Caco-2 (cell line): ENCODE measurements at regions not wholly inside any gene's neighbourhood (a gene's known extent, or its start where the extent isn't known, plus 50 kb on each side); places are given as distances from the start of the nearest gene placed in this dataset.

ENCODE experiments used
- BruUV-seq: library from RNA; stranded (reverse); fragments of 400-500 nt; replicated peaks from 2 replicates; lab custom pipeline; 2021; lab: Mats Ljungman, UMichigan
- CTCF ChIA-PET: fragments of 300-600 bp; sonication (Branson Sonifier 250); formaldehyde crosslinking; loops from one replicate; lab custom pipeline; 2022; ENCODE audit warnings: antibody characterized with exemption; lab: Charles Lee
- POLR2A ChIA-PET: fragments of 300-600 bp; sonication (Branson Sonifier 250); formaldehyde crosslinking; loops from one replicate; lab custom pipeline; 2022; ENCODE audit warnings: antibody characterized with exemption; lab: Charles Lee
- DNase-seq, 2 experiments: peaks; one replicate each; pipeline versions ENCODE4 v3.0.0 to v3.0.0-alpha.2; 2020 to 2022
- H3K27me3 ChIP-seq: replicated peaks from 2 replicates; pipeline ENCODE4 v1.6.0; 2011; ENCODE audit warnings: low read length; ENCODE audit not compliant: control insufficient read depth, insufficient read depth
- H3K36me3 ChIP-seq: 2 replicates; pipeline ENCODE4 v1.5.1; 2011; ENCODE audit warnings: low read length; ENCODE audit not compliant: control insufficient read depth, insufficient read depth
- H3K4me1 ChIP-seq: fragments of 250-450 bp; sonication (Bioruptor Pico); 2 replicates; pipeline ENCODE4 v1.5.1; 2020; ENCODE audit warnings: mild to moderate bottlenecking
- H3K4me3 ChIP-seq: 2 replicates; pipeline ENCODE4 v1.5.1; 2011; ENCODE audit warnings: low read depth, mild to moderate bottlenecking, control low read depth, low read length
- H3K9me3 ChIP-seq: fragments of 250-450 bp; sonication (Bioruptor Pico); 2 replicates; pipeline ENCODE4 v1.5.1; 2020; ENCODE audit warnings: mild to moderate bottlenecking, moderate library complexity
- H3K27ac Mint-ChIP-seq: one replicate; pipeline ENCODE4 v1.8.0; 2022; ENCODE audit warnings: mixed read lengths; ENCODE audit not compliant: unreplicated experiment
- H3K27me3 Mint-ChIP-seq: one replicate; pipeline ENCODE4 v1.8.0; 2022; ENCODE audit warnings: mixed read lengths; ENCODE audit not compliant: insufficient read depth, unreplicated experiment
- H3K36me3 Mint-ChIP-seq: one replicate; pipeline ENCODE4 v1.8.0; 2022; ENCODE audit warnings: mild to moderate bottlenecking, mixed read lengths; ENCODE audit not compliant: insufficient read depth, unreplicated experiment
- H3K4me1 Mint-ChIP-seq: one replicate; pipeline ENCODE4 v1.8.0; 2022; ENCODE audit warnings: low read depth, mixed read lengths; ENCODE audit not compliant: unreplicated experiment
- H3K4me3 Mint-ChIP-seq: one replicate; pipeline ENCODE4 v1.8.0; 2022; ENCODE audit warnings: mild to moderate bottlenecking, moderate library complexity, mixed read lengths; ENCODE audit not compliant: unreplicated experiment
- H3K9me3 Mint-ChIP-seq: one replicate; pipeline ENCODE4 v1.8.0; 2022; ENCODE audit warnings: mixed read lengths; ENCODE audit not compliant: unreplicated experiment
- CTCF ChIP-seq, 2 experiments: fragments of 200-600 bp in 1 of 2; IDR thresholded peaks; 1 replicate in 1 of 2; 2 replicates in 1 of 2; pipeline versions ENCODE4 v1.5.1 to v1.8.0; 2011 to 2022; ENCODE audit warnings: antibody characterized with exemption in 1 of 2, control low read depth in 1 of 2, inconsistent platforms in 1 of 2, low read depth in 1 of 2, low read length in 1 of 2, mild to moderate bottlenecking in 1 of 2, moderate library complexity in 1 of 2; ENCODE audit not compliant: insufficient read depth in 1 of 2, severe bottlenecking in 1 of 2, unreplicated experiment in 1 of 2
- intact Hi-C: fragments of 100-400 bp; cut with micrococcal nuclease; formaldehyde crosslinking; loops from one replicate; pipeline ENCODE4 v1.10.0; 2022; ENCODE audit not compliant: unreplicated experiment

GRCh38 chr3:176958560-176958959 is 238.7 kb downstream of the TBL1XR1 start:
- Histone ChIP-seq H3K4me1 (no peaks in the 10 kb centered on the region), H3K27me3 (no peaks in the 10 kb centered on the region), H3K4me3 (no peak overlapping the region), H3K9me3 (no peaks in the 10 kb centered on the region), H3K36me3 (no peaks in the 10 kb centered on the region)
- BruUV-seq = no TSS peak
- intact Hi-C loops = no loop called here
- H3K27me3 Mint-ChIP-seq = no peaks in the 10 kb centered on the region
- H3K4me1 Mint-ChIP-seq = no peaks in the 10 kb centered on the region
- ChIA-PET POLR2A (no interaction called here), CTCF (no interaction called here)
- no peak for TF ChIP-seq CTCF (IDR thresholded peaks at IDR 0.05; ENCODE audit: insufficient read depth in 1 of 2, low read depth in 1 of 2, low read length in 1 of 2, severe bottlenecking in 1 of 2, unreplicated experiment in 1 of 2)
- H3K4me3 Mint-ChIP-seq = no peak overlapping the region
- H3K9me3 Mint-ChIP-seq = no peaks in the 10 kb centered on the region
- no peak for DNase-seq
- H3K27ac Mint-ChIP-seq = no peak overlapping the region
- no peaks in the 10 kb centered on the region for H3K36me3 Mint-ChIP-seq

- ChIA-PET CTCF (no interaction called here), POLR2A (no interaction called here)
- no peaks in the 10 kb centered on the region for H3K9me3 ChIP-seq
- H3K36me3 ChIP-seq = no peaks in the 10 kb centered on the region
- no peaks in the 10 kb centered on the region for H3K27me3 ChIP-seq
- H3K36me3 Mint-ChIP-seq = no peaks in the 10 kb centered on the region
- no peak overlapping the region for H3K4me3 ChIP-seq
- no peaks in the 10 kb centered on the region for H3K4me1 ChIP-seq
- no peak overlapping the region for H3K27ac Mint-ChIP-seq
- intact Hi-C loops = no loop called here
- no peaks in the 10 kb centered on the region for H3K27me3 Mint-ChIP-seq
- BruUV-seq = no TSS peak
- H3K4me3 Mint-ChIP-seq = no peak overlapping the region
- TF ChIP-seq CTCF (IDR thresholded peaks at IDR 0.05; ENCODE audit: insufficient read depth in 1 of 2, low read depth in 1 of 2, low read length in 1 of 2, severe bottlenecking in 1 of 2, unreplicated experiment in 1 of 2) = no peak
- H3K4me1 Mint-ChIP-seq = no peaks in the 10 kb centered on the region
- H3K9me3 Mint-ChIP-seq = no peaks in the 10 kb centered on the region
- no peak for DNase-seq
Measured at GRCh38 chr3:176954517-176954916, 242.8 kb downstream of the TBL1XR1 start.

- H3K27me3 ChIP-seq = no peaks in the 10 kb centered on the region
- H3K27me3 Mint-ChIP-seq = no peaks in the 10 kb centered on the region
- H3K27ac Mint-ChIP-seq = no peak overlapping the region
- ChIA-PET CTCF (interaction anchor here (0.6 kb wide), 1 partner anchor 14 kb away, joined by 3 read pairs; no protein-coding TSS in a partner anchor), POLR2A (no interaction called here)
- no peaks in the 10 kb centered on the region for H3K36me3 ChIP-seq
- BruUV-seq = no TSS peak
- no peak overlapping the region for H3K4me3 Mint-ChIP-seq
- intact Hi-C loops = no loop called here
- DNase-seq = no peak
- no peaks in the 10 kb centered on the region for H3K9me3 ChIP-seq
- no peak for TF ChIP-seq CTCF (IDR thresholded peaks at IDR 0.05; ENCODE audit: insufficient read depth in 1 of 2, low read depth in 1 of 2, low read length in 1 of 2, severe bottlenecking in 1 of 2, unreplicated experiment in 1 of 2)
- H3K36me3 Mint-ChIP-seq = no peaks in the 10 kb centered on the region
- H3K9me3 Mint-ChIP-seq = no peaks in the 10 kb centered on the region
- no peaks in the 10 kb centered on the region for H3K4me1 Mint-ChIP-seq
- no peak overlapping the region for H3K4me3 ChIP-seq
- H3K4me1 ChIP-seq = no peaks in the 10 kb centered on the region
Measured at GRCh38 chr3:176953106-176954060, 243.9 kb downstream of the TBL1XR1 start.
